GM12873 (cell line): ENCODE measurements at regions not wholly inside any gene's neighbourhood (a gene's known extent, or its start where the extent isn't known, plus 50 kb on each side); places are given as distances from the start of the nearest gene placed in this dataset.
A peak's percentile ranks its signal among the peaks of the same experiment; 100 is the strongest.

Experiments used
- CTCF ChIP-seq: IDR thresholded peaks from 2 replicates; pipeline ENCODE4 v1.5.1; 2012; ENCODE audit warnings: low read depth, mild to moderate bottlenecking, moderate library complexity, low read length, control low read depth; ENCODE audit not compliant: insufficient read depth; ENCODE audit errors: missing control alignments

- TF ChIP-seq CTCF = no peak
Observed at GRCh38 chr6:18668994-18669393, 281.8 kb downstream of the RNF144B start.

DNA sequence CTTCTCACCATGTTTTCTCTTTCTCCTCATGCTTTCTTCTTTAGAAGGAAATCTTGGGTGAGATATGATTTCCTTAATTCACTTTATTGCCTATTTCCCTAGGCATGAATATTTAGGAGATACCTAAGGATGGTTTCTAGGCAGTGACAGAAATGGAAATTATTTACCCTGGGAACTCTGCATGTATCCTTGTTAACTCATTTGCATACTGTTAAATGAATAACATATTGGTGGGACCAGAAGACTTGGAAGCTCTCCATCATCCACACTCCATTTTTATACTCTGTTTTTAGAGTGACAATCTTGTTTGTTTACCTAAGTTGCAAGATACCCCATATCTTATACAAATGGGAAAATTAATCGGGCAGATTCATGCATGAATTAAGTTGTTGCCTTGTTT lies 285.7 kb downstream of the RNF144B start:
- no peak for TF ChIP-seq CTCF

DNA sequence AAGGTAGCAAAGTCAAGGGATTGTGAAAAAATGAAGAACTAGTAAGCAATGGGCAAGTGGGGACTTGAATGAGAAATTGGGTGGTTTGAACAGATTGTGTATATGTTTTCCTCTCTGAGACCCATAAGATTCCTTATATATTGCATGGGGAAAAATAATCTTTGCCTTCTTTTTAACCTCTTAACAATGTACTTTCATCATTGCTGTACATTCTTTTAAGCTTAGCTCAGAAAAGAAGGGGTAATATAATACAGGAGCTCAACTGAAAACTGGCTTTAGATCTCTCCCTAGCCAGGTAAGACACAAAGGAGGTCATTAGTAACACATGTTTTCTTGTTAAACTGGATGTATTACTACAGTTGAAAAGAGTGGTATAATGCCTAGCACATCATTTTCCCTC lies 287.2 kb downstream of the RNF144B start:
- TF ChIP-seq CTCF = no peak

GRCh38 chr6:18675881-18676280 lies 288.7 kb downstream of the RNF144B start:
- no peak for TF ChIP-seq CTCF

DNA sequence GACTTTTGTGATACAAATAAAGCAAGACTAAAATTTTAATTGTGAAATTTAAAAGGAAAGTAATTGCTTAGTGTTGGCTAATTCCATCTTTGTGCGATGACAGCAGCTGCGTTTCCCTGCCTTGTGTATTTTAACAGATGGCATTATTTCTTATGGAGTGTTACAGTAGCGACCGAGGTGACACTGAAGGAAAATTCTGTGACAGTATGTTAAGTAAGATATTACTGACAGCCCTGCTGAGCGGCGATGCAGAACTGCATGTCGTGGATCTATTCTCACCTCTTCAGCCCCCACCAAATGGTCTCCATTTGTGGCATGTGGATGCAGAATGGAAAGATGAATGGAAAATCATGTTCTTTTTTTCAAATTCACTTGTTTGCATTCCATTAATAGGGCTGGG lies 289.4 kb downstream of the RNF144B start:
- TF ChIP-seq CTCF = no peak

GRCh38 chr6:18680842-18681241 lies 293.7 kb downstream of the RNF144B start:
- peak; percentile 8 for TF ChIP-seq CTCF

- no peak for TF ChIP-seq CTCF
Observed at GRCh38 chr6:18681832-18682503, 294.8 kb downstream of the RNF144B start.
